Fibroblast of mammary gland (primary cell): ENCODE measurements at regions not wholly inside any gene's neighbourhood (a gene's known extent, or its start where the extent isn't known, plus 50 kb on each side); places are given as distances from the start of the nearest gene placed in this dataset.

Experiments
- DNase-seq: peaks from one replicate; pipeline ENCODE4 v3.0.0-alpha.2; 2010; ENCODE audit warnings: low read depth
- H3K4me3 ChIP-seq: 2 replicates; pipeline ENCODE4 v1.5.1; 2011; ENCODE audit warnings: low read depth, mild to moderate bottlenecking, low read length, moderate library complexity; ENCODE audit not compliant: control insufficient read depth
- TF ChIP-seq, protein P1 (sequence below): conservative IDR thresholded peaks from 2 replicates; pipeline ENCODE4 v1.5.1; 2011; ENCODE audit warnings: low read depth, low read length, inconsistent platforms; ENCODE audit not compliant: control insufficient read depth, insufficient read depth

DNA sequence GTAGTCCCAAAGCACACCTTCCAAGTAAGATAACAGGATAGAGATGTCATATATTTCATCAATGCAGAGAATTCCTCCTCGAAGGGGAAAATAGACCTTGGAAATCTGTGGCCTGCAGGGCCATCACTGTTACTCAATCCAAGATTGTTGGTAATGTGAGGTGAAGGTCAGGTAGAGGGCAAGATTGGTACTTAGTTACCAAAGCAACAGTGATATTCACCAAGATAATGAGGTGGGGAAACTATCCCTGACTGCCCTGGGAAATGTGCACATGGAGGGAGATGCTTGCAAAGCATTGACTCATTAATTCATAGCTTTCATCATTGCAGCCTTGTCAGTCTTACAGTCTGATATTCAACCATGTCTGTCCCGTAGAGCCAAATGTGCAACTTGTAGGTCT, 234.1 kb upstream of the MON1B start:
- H3K4me3 ChIP-seq = no peak overlapping the region
- TF ChIP-seq, protein P1, sequence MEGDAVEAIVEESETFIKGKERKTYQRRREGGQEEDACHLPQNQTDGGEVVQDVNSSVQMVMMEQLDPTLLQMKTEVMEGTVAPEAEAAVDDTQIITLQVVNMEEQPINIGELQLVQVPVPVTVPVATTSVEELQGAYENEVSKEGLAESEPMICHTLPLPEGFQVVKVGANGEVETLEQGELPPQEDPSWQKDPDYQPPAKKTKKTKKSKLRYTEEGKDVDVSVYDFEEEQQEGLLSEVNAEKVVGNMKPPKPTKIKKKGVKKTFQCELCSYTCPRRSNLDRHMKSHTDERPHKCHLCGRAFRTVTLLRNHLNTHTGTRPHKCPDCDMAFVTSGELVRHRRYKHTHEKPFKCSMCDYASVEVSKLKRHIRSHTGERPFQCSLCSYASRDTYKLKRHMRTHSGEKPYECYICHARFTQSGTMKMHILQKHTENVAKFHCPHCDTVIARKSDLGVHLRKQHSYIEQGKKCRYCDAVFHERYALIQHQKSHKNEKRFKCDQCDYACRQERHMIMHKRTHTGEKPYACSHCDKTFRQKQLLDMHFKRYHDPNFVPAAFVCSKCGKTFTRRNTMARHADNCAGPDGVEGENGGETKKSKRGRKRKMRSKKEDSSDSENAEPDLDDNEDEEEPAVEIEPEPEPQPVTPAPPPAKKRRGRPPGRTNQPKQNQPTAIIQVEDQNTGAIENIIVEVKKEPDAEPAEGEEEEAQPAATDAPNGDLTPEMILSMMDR = no peak
- DNase-seq = no peak

DNA sequence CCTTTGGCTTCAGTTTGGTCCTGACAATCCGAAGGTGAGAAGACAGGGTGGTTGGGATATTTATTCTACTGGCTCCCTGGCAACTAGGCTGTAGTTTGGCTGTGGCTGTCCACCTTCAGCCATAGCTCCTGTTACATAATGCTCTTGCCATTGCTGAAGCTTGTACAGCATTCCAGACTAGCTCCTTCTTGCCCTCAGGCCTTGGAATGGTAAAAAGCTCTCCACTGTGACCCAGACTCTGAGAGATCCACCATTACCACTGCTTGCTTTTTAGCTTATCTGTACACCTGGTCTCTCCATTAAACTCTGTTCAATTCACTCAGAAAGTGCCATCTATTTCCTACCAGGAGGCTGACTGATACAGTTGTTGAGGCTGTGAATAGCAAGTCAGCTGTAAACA, 231.8 kb upstream of the MON1B start:
- no peak overlapping the region for H3K4me3 ChIP-seq
- TF ChIP-seq, protein P1 = no peak
- no peak for DNase-seq

- no peak for DNase-seq
Observed at GRCh38 chr16:76963614-76964315, 227.2 kb upstream of the MON1B start.

GRCh38 chr16:76964464-76965154, 226.4 kb upstream of the MON1B start:
- TF ChIP-seq, protein P1 = no peak
- DNase-seq = no peak
- no peak overlapping the region for H3K4me3 ChIP-seq

More at GRCh38 chr16:76963614-76964315, 227.2 kb upstream of the MON1B start:
- TF ChIP-seq, protein P1 = no peak
- H3K4me3 ChIP-seq = no peak overlapping the region

- TF ChIP-seq, protein P1 = no peak
- DNase-seq = peak; percentile 44
- H3K4me3 ChIP-seq = no peak overlapping the region
Observed at GRCh38 chr16:76970087-76970744, 220.8 kb upstream of the MON1B start.

DNA sequence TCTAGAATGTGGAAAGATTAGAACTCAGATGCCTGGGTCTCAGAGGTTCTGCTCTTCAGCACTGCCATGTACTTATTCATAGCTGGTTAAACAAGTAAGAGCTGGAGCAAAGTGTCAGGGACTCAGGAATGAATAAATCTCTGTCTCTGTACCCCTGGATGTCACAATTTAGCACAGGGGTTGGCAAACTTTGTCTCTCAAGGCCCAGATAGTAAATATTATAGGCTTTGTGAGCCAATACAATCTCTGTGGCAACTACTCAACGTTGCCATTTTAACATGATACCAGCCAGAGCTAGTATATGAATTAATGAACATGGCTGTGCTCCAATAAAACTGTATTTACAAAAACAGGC, 220.3 kb upstream of the MON1B start:
- TF ChIP-seq, protein P1 = no peak
- H3K4me3 ChIP-seq = no peak overlapping the region
- no peak for DNase-seq
